MM.1S (cell line): ENCODE measurements at regions not wholly inside any gene's neighbourhood (a gene's known extent, or its start where the extent isn't known, plus 50 kb on each side); places are given as distances from the start of the nearest gene placed in this dataset.

Experiments
- DNase-seq: peaks from one replicate; pipeline ENCODE4 v3.0.0-alpha.2; 2015
- H2AFZ ChIP-seq: fragments of 300-600 bp; sonication (generic); 2 replicates; pipeline ENCODE4 v1.6.0; 2016; ENCODE audit warnings: antibody characterized with exemption, low read length
- H3F3A ChIP-seq: fragments of 300-600 bp; sonication (generic); 2 replicates; pipeline ENCODE4 v1.6.1; 2016; ENCODE audit warnings: mild to moderate bottlenecking, antibody characterized with exemption, low read length, moderate library complexity, mixed read lengths; ENCODE audit not compliant: insufficient read depth
- H3K27ac ChIP-seq: fragments of 300-600 bp; sonication (generic); 2 replicates; pipeline ENCODE4 v1.5.1; 2016; ENCODE audit warnings: mild to moderate bottlenecking, low read length
- H3K27me3 ChIP-seq: fragments of 300-600 bp; sonication (generic); replicated peaks from 2 replicates; pipeline ENCODE4 v1.6.0; 2016; ENCODE audit warnings: low read length; ENCODE audit not compliant: insufficient read depth
- H3K36me3 ChIP-seq: fragments of 300-600 bp; sonication (generic); replicated peaks from 2 replicates; pipeline ENCODE4 v1.6.1; 2016; ENCODE audit warnings: mild to moderate bottlenecking, low read length, mixed read lengths; ENCODE audit not compliant: insufficient read depth
- H3K4me1 ChIP-seq: fragments of 300-600 bp; sonication (generic); 2 replicates; pipeline ENCODE4 v1.6.1; 2016; ENCODE audit warnings: low read length, mixed read lengths
- H3K4me2 ChIP-seq: fragments of 300-600 bp; sonication (generic); 2 replicates; pipeline ENCODE4 v1.6.0; 2016; ENCODE audit warnings: low read depth, low read length
- H3K4me3 ChIP-seq: fragments of 300-600 bp; sonication (generic); 2 replicates; pipeline ENCODE4 v1.5.1; 2016; ENCODE audit warnings: low read length, mixed read lengths
- H3K79me2 ChIP-seq: fragments of 300-600 bp; sonication (generic); 2 replicates; pipeline ENCODE4 v1.6.1; 2016; ENCODE audit warnings: mixed run types, low read length, mixed read lengths
- H3K9ac ChIP-seq: fragments of 300-600 bp; sonication (generic); 2 replicates; pipeline ENCODE4 v1.6.1; 2016; ENCODE audit warnings: low read length, mixed read lengths
- H3K9me2 ChIP-seq: fragments of 300-600 bp; sonication (generic); replicated peaks from 2 replicates; pipeline ENCODE4 v1.6.1; 2016; ENCODE audit warnings: mild to moderate bottlenecking, low read length, mixed read lengths; ENCODE audit not compliant: insufficient read depth
- H3K9me3 ChIP-seq: fragments of 300-600 bp; sonication (generic); replicated peaks from 2 replicates; pipeline ENCODE4 v1.6.1; 2016; ENCODE audit warnings: mild to moderate bottlenecking, low read length, mixed read lengths; ENCODE audit not compliant: insufficient read depth
- H4K20me1 ChIP-seq: fragments of 300-600 bp; sonication (generic); 2 replicates; pipeline ENCODE4 v1.6.1; 2016; ENCODE audit warnings: mild to moderate bottlenecking, low read length, moderate library complexity, mixed read lengths; ENCODE audit not compliant: insufficient read depth
- CTCF ChIP-seq: fragments of 300-600 bp; sonication (generic); IDR thresholded peaks from 2 replicates; pipeline ENCODE4 v1.5.1; 2016; ENCODE audit warnings: antibody characterized with exemption, low read length, mixed read lengths
- EZH2 ChIP-seq: fragments of 300-600 bp; sonication (generic); optimal IDR thresholded peaks from 2 replicates; pipeline ENCODE3; 2017; ENCODE audit warnings: low read depth, mild to moderate bottlenecking, antibody characterized with exemption, low read length, mixed read lengths
- EZH2phosphoT487 ChIP-seq: fragments of 300-600 bp; sonication (generic); IDR thresholded peaks from 2 replicates; pipeline ENCODE4 v1.6.1; 2018; ENCODE audit warnings: antibody characterized with exemption, low read length

DNA sequence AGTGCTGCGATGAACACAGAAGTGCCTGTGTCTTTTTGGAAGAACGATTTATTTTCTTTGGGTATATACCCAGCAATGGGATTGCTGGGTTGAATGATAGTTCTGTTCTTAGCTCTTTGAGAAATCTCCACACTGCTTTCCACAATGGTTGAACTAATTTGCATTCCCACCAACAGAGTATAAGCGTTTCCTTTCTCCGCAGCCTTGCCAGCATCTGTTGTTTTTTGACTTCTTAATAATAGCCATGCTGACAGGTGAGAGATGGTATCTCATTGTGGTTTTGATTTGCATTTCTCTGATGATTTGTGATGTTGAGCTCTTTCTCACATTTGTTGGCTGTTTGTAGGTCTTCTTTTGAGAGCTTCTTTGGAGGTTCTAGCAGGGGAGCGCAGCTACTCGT lies 134.6 kb downstream of the TENT4A start:
- Histone ChIP-seq H3K4me3 (no peak overlapping the region), H3K9me3 (no peaks in the 10 kb centered on the region), H3K4me2 (peak overlapping the region; percentile 27; the same call in 1 of the 2 replicates), H3K36me3 (no peaks in the 10 kb centered on the region), H3K9ac (no peak overlapping the region), H3F3A (no peaks in the 10 kb centered on the region), H3K9me2 (no peaks in the 10 kb centered on the region), H3K4me1 (peaks cover 10% of the 10 kb centered on the region; the same call in 1 of the 2 replicates), H3K79me2 (no peaks in the 10 kb centered on the region), H4K20me1 (no peaks in the 10 kb centered on the region), H3K27ac (peak overlapping the region; percentile 28; the same call in 1 of the 2 replicates), H3K27me3 (no peaks in the 10 kb centered on the region), H2AFZ (no peak overlapping the region)
- TF ChIP-seq EZH2 (no peak), EZH2phosphoT487 (no peak), CTCF (no peak)
- peak; percentile 46 for DNase-seq

GRCh38 chr5:6849316-6850105 lies 136.3 kb downstream of the TENT4A start:
- Histone ChIP-seq H3K27ac (no peak overlapping the region), H3K36me3 (no peaks in the 10 kb centered on the region), H3K9me3 (no peaks in the 10 kb centered on the region), H3K9me2 (no peaks in the 10 kb centered on the region), H3F3A (no peaks in the 10 kb centered on the region), H3K9ac (no peak overlapping the region), H3K4me2 (no peak overlapping the region), H3K4me3 (no peak overlapping the region), H2AFZ (no peak overlapping the region), H4K20me1 (no peaks in the 10 kb centered on the region), H3K4me1 (peaks cover 10% of the 10 kb centered on the region; the same call in 1 of the 2 replicates), H3K27me3 (no peaks in the 10 kb centered on the region), H3K79me2 (no peaks in the 10 kb centered on the region)
- TF ChIP-seq EZH2phosphoT487 = no peak
- no peak for TF ChIP-seq EZH2
- TF ChIP-seq CTCF = no peak
- no peak for DNase-seq

DNA sequence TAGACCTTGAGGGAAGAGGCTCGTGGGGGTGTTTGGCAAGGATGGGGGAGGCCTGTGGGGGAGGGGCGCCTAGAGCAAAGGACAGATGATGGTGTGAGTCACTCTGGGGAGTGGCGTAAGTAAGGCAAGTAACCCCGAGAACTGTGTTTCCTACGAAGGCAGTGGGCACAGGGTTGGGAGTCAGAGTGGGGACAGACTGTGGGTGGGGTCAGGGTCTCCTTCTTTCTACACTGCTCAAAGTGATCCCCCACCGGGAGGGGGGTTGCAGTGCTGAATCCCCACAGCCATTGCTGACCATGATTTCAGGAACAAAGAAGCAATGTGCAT lies 136.8 kb downstream of the TENT4A start:
- no peak overlapping the region for H3K4me3 ChIP-seq
- no peak overlapping the region for H3K4me2 ChIP-seq
- H3K9me2 ChIP-seq = no peaks in the 10 kb centered on the region
- H3F3A ChIP-seq = no peaks in the 10 kb centered on the region
- H3K4me1 ChIP-seq = peaks cover 10% of the 10 kb centered on the region; the same call in 1 of the 2 replicates
- no peaks in the 10 kb centered on the region for H3K79me2 ChIP-seq
- H2AFZ ChIP-seq = no peak overlapping the region
- no peaks in the 10 kb centered on the region for H3K9me3 ChIP-seq
- no peaks in the 10 kb centered on the region for H4K20me1 ChIP-seq
- H3K36me3 ChIP-seq = no peaks in the 10 kb centered on the region
- H3K9ac ChIP-seq = no peak overlapping the region
- no peaks in the 10 kb centered on the region for H3K27me3 ChIP-seq
- H3K27ac ChIP-seq = no peak overlapping the region
- TF ChIP-seq EZH2 (no peak), EZH2phosphoT487 (no peak), CTCF (no peak)
- no peak for DNase-seq
